ENCODE measurements at regions not wholly inside any gene's neighbourhood (a gene's known extent, or its start where the extent isn't known, plus 50 kb on each side); places are given as distances from the start of the nearest gene placed in this dataset.

- no peak for DNase-seq
Observed at GRCh38 chr5:92459654-92460053, 1076.5 kb upstream of the ARRDC3 start.

GRCh38 chr5:92455011-92455410 is 1071.9 kb upstream of the ARRDC3 start:
- DNase-seq: no peak

- no peak for DNase-seq
Observed at GRCh38 chr5:92444888-92445287, 1061.8 kb upstream of the ARRDC3 start.

- DNase-seq: no peak
Observed at GRCh38 chr5:92435781-92436180, 1052.7 kb upstream of the ARRDC3 start.

GRCh38 chr5:92429646-92430045 is 1046.5 kb upstream of the ARRDC3 start:
- DNase-seq: no peak

GRCh38 chr5:92428415-92428814 is 1045.3 kb upstream of the ARRDC3 start:
- DNase-seq: no peak

- no peak for DNase-seq
Observed at GRCh38 chr5:92424785-92425426, 1041.8 kb upstream of the ARRDC3 start.

GRCh38 chr5:92421942-92422341 is 1038.8 kb upstream of the ARRDC3 start:
- DNase-seq: no peak

GRCh38 chr5:92421196-92421595 is 1038.1 kb upstream of the ARRDC3 start:
- DNase-seq: no peak

GRCh38 chr5:92419261-92419660 is 1036.1 kb upstream of the ARRDC3 start:
- DNase-seq: no peak

GRCh38 chr5:92418341-92418740 is 1035.2 kb upstream of the ARRDC3 start:
- DNase-seq: no peak

GRCh38 chr5:92409134-92409533 is 1026.0 kb upstream of the ARRDC3 start:
- DNase-seq: no peak

- DNase-seq: peak; percentile 31 to 77
Observed at GRCh38 chr5:92402956-92403702, 1020.0 kb upstream of the ARRDC3 start.

- DNase-seq: no peak
Observed at GRCh38 chr5:92402045-92402444, 1018.9 kb upstream of the ARRDC3 start.

- DNase-seq: no peak
Observed at GRCh38 chr5:92401492-92401891, 1018.4 kb upstream of the ARRDC3 start.

GRCh38 chr5:92394936-92395335 is 1011.8 kb upstream of the ARRDC3 start:
- DNase-seq: no peak

- DNase-seq: no peak
Observed at GRCh38 chr5:92390657-92391056, 1007.5 kb upstream of the ARRDC3 start.

GRCh38 chr5:92380069-92380770 is 997.1 kb upstream of the ARRDC3 start:
- no peak for DNase-seq

GRCh38 chr5:92378966-92379611 is 996.0 kb upstream of the ARRDC3 start:
- peak; percentile 65 to 77 for DNase-seq

GRCh38 chr5:92374859-92375258 is 991.7 kb upstream of the ARRDC3 start:
- DNase-seq: no peak

GRCh38 chr5:92372766-92373165 is 989.6 kb upstream of the ARRDC3 start:
- DNase-seq: no peak

GRCh38 chr5:92371889-92372235 is 988.7 kb upstream of the ARRDC3 start:
- DNase-seq: no peak

GRCh38 chr5:92371171-92371888 is 988.2 kb upstream of the ARRDC3 start:
- DNase-seq: no peak
